PC-9 (cell line): ENCODE measurements at regions not wholly inside any gene's neighbourhood (a gene's known extent, or its start where the extent isn't known, plus 50 kb on each side); places are given as distances from the start of the nearest gene placed in this dataset.

Experiments used
- EZH2 ChIP-seq: fragments of 200-600 bp; sonication (generic); IDR thresholded peaks from 2 replicates; pipeline ENCODE4 v1.8.0; 2017; ENCODE audit warnings: antibody characterized with exemption, low read depth
- TF ChIP-seq, protein P1 (sequence below): fragments of 200-600 bp; sonication (generic); conservative IDR thresholded peaks from 2 replicates; pipeline ENCODE4 v1.6.1; 2017; ENCODE audit warnings: mixed run types, antibody characterized with exemption, mild to moderate bottlenecking, moderate library complexity

DNA sequence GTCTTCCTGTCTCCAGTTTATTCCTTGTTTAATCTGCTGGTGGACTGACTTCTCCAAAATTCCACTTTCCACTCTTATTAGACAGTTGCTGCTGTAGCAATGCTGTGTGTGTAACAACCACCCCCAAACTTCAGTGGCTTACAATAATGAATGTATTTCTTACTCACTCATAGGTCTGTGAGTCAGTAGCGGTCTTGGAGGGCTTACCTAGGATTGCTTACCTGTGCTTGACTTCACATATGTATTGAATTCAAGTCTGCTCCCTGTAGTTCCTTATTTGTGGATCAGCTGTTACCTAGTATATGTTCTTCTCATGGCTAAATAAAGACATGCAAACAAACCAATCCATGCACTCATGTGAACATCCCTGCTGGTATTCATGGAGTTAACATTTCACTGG lies 224.6 kb downstream of the MAP2K6 start:
- TF ChIP-seq, protein P1, sequence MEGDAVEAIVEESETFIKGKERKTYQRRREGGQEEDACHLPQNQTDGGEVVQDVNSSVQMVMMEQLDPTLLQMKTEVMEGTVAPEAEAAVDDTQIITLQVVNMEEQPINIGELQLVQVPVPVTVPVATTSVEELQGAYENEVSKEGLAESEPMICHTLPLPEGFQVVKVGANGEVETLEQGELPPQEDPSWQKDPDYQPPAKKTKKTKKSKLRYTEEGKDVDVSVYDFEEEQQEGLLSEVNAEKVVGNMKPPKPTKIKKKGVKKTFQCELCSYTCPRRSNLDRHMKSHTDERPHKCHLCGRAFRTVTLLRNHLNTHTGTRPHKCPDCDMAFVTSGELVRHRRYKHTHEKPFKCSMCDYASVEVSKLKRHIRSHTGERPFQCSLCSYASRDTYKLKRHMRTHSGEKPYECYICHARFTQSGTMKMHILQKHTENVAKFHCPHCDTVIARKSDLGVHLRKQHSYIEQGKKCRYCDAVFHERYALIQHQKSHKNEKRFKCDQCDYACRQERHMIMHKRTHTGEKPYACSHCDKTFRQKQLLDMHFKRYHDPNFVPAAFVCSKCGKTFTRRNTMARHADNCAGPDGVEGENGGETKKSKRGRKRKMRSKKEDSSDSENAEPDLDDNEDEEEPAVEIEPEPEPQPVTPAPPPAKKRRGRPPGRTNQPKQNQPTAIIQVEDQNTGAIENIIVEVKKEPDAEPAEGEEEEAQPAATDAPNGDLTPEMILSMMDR = no peak
- no peak for TF ChIP-seq EZH2
